ENCODE measurements at regions not wholly inside any gene's neighbourhood (a gene's known extent, or its start where the extent isn't known, plus 50 kb on each side); places are given as distances from the start of the nearest gene placed in this dataset.

- no peaks in the 10 kb centered on the region for H3K27me3 ChIP-seq
- no peaks in the 10 kb centered on the region for H3K36me3 ChIP-seq
- H4K20me1 ChIP-seq = no peaks in the 10 kb centered on the region
- H3K4me2 ChIP-seq = no peak overlapping the region
- no peak overlapping the region for H3K27ac ChIP-seq
- no peaks in the 10 kb centered on the region for H3K4me1 ChIP-seq
- H3K4me3 ChIP-seq = no peak overlapping the region
- H3K9ac ChIP-seq = no peak overlapping the region
- no peak for TF ChIP-seq Cebpa-rat (IDR thresholded peaks at IDR 0.05)
- no peaks in the 10 kb centered on the region for H3K9me3 ChIP-seq (replicated peaks in 1 of 11)
Observed at GRCh38 chr3:118480101-118480860, 554.4 kb downstream of the IGSF11 start.

- Histone ChIP-seq H3K9ac (no peak overlapping the region), H3K27ac (no peak overlapping the region), H3K36me3 (no peaks in the 10 kb centered on the region), H3K9me3 (replicated peaks in 1 of 11) (no peaks in the 10 kb centered on the region), H3K4me1 (no peaks in the 10 kb centered on the region), H4K20me1 (no peaks in the 10 kb centered on the region), H3K27me3 (no peaks in the 10 kb centered on the region), H3K4me3 (no peak overlapping the region), H3K4me2 (no peak overlapping the region)
- no peak for TF ChIP-seq Cebpa-rat (IDR thresholded peaks at IDR 0.05)
Observed at GRCh38 chr3:118485693-118486092, 549.0 kb downstream of the IGSF11 start.

GRCh38 chr3:118487734-118488133 is 546.9 kb downstream of the IGSF11 start:
- Histone ChIP-seq H3K4me1 (no peaks in the 10 kb centered on the region), H3K27me3 (no peaks in the 10 kb centered on the region), H3K4me3 (no peak overlapping the region), H3K9me3 (replicated peaks in 1 of 11) (no peaks in the 10 kb centered on the region), H3K4me2 (no peak overlapping the region), H3K27ac (no peak overlapping the region), H3K36me3 (no peaks in the 10 kb centered on the region), H4K20me1 (no peaks in the 10 kb centered on the region), H3K9ac (no peak overlapping the region)
- no peak for TF ChIP-seq Cebpa-rat (IDR thresholded peaks at IDR 0.05)

GRCh38 chr3:118488732-118489131 is 545.9 kb downstream of the IGSF11 start:
- Histone ChIP-seq H3K4me2 (no peak overlapping the region), H3K4me3 (no peak overlapping the region), H4K20me1 (no peaks in the 10 kb centered on the region), H3K27ac (no peak overlapping the region), H3K4me1 (no peaks in the 10 kb centered on the region), H3K36me3 (no peaks in the 10 kb centered on the region), H3K9me3 (replicated peaks in 1 of 11) (no peaks in the 10 kb centered on the region), H3K27me3 (no peaks in the 10 kb centered on the region), H3K9ac (no peak overlapping the region)
- no peak for TF ChIP-seq Cebpa-rat (IDR thresholded peaks at IDR 0.05)

- TF ChIP-seq Cebpa-rat (IDR thresholded peaks at IDR 0.05) = no peak
- Histone ChIP-seq H3K9ac (no peak overlapping the region), H3K9me3 (replicated peaks in 1 of 11) (no peaks in the 10 kb centered on the region)
Observed at GRCh38 chr3:118495206-118495605, 539.4 kb downstream of the IGSF11 start.

GRCh38 chr3:118497274-118497673 is 537.4 kb downstream of the IGSF11 start:
- H3K4me3 ChIP-seq = no peak overlapping the region
- no peaks in the 10 kb centered on the region for H3K27me3 ChIP-seq
- H3K9me3 ChIP-seq (replicated peaks in 1 of 11) = no peaks in the 10 kb centered on the region
- TF ChIP-seq Cebpa-rat (IDR thresholded peaks at IDR 0.05) = no peak
- H3K27ac ChIP-seq = no peak overlapping the region
- H4K20me1 ChIP-seq = no peaks in the 10 kb centered on the region
- no peaks in the 10 kb centered on the region for H3K36me3 ChIP-seq
- H3K4me2 ChIP-seq = no peak overlapping the region
- no peaks in the 10 kb centered on the region for H3K4me1 ChIP-seq
- no peak overlapping the region for H3K9ac ChIP-seq

More at GRCh38 chr3:118495206-118495605, 539.4 kb downstream of the IGSF11 start:
- no peaks in the 10 kb centered on the region for H3K36me3 ChIP-seq
- no peak overlapping the region for H3K4me3 ChIP-seq
- H3K27me3 ChIP-seq = no peaks in the 10 kb centered on the region
- H3K4me2 ChIP-seq = no peak overlapping the region
- H4K20me1 ChIP-seq = no peaks in the 10 kb centered on the region
- H3K4me1 ChIP-seq = no peaks in the 10 kb centered on the region
- no peak overlapping the region for H3K27ac ChIP-seq

GRCh38 chr3:118501152-118501551 is 533.5 kb downstream of the IGSF11 start:
- Histone ChIP-seq H3K36me3 (no peaks in the 10 kb centered on the region), H3K27ac (no peak overlapping the region), H4K20me1 (no peaks in the 10 kb centered on the region), H3K4me3 (no peak overlapping the region), H3K9ac (no peak overlapping the region), H3K9me3 (replicated peaks in 1 of 11) (no peaks in the 10 kb centered on the region), H3K4me1 (no peaks in the 10 kb centered on the region), H3K4me2 (no peak overlapping the region), H3K27me3 (no peaks in the 10 kb centered on the region)
- TF ChIP-seq Cebpa-rat (IDR thresholded peaks at IDR 0.05) = no peak

GRCh38 chr3:118504906-118505305 is 529.7 kb downstream of the IGSF11 start:
- Histone ChIP-seq H3K4me2 (no peak overlapping the region), H3K4me3 (no peak overlapping the region), H4K20me1 (no peaks in the 10 kb centered on the region), H3K4me1 (no peaks in the 10 kb centered on the region), H3K27me3 (no peaks in the 10 kb centered on the region), H3K27ac (no peak overlapping the region), H3K36me3 (no peaks in the 10 kb centered on the region), H3K9ac (no peak overlapping the region), H3K9me3 (replicated peaks in 1 of 11) (no peaks in the 10 kb centered on the region)
- no peak for TF ChIP-seq Cebpa-rat (IDR thresholded peaks at IDR 0.05)

GRCh38 chr3:118505784-118506183 is 528.9 kb downstream of the IGSF11 start:
- no peak overlapping the region for H3K4me2 ChIP-seq
- H4K20me1 ChIP-seq = no peaks in the 10 kb centered on the region
- H3K4me1 ChIP-seq = no peaks in the 10 kb centered on the region
- H3K4me3 ChIP-seq = no peak overlapping the region
- H3K36me3 ChIP-seq = no peaks in the 10 kb centered on the region
- no peak overlapping the region for H3K27ac ChIP-seq
- no peak for TF ChIP-seq Cebpa-rat (IDR thresholded peaks at IDR 0.05)
- no peak overlapping the region for H3K9ac ChIP-seq
- H3K27me3 ChIP-seq = no peaks in the 10 kb centered on the region
- H3K9me3 ChIP-seq (replicated peaks in 1 of 11) = no peaks in the 10 kb centered on the region

- no peaks in the 10 kb centered on the region for H4K20me1 ChIP-seq
- H3K36me3 ChIP-seq = no peaks in the 10 kb centered on the region
- H3K4me2 ChIP-seq = no peak overlapping the region
- 0 out of 22 replicates have a peak, but pooled peaks cover 0 to 1% (median 0%) of the 10 kb centered on the region in 11 experiments for H3K9me3 ChIP-seq (replicated peaks in 1 of 11)
- no peaks in the 10 kb centered on the region for H3K27me3 ChIP-seq
- no peak overlapping the region for H3K9ac ChIP-seq
- TF ChIP-seq Cebpa-rat (IDR thresholded peaks at IDR 0.05) = no peak
- no peak overlapping the region for H3K4me3 ChIP-seq
- H3K27ac ChIP-seq = no peak overlapping the region
- no peaks in the 10 kb centered on the region for H3K4me1 ChIP-seq
Observed at GRCh38 chr3:118511402-118511801, 523.2 kb downstream of the IGSF11 start.
